Activated CD8-positive, alpha-beta memory T cell treated with anti-CD3 and anti-CD28 coated beads, Interleukin-2, amount 50 U/mL, for 4 hours (primary cell): ENCODE measurements at regions not wholly inside any gene's neighbourhood (a gene's known extent, or its start where the extent isn't known, plus 50 kb on each side); places are given as distances from the start of the nearest gene placed in this dataset.
"Not testable (repeated sequence)": the region's sequence is repeated elsewhere in the genome, so short reads cannot be mapped to it uniquely, and the experiment has no call there.

Source experiments
- DNase-seq: peaks from one replicate; pipeline ENCODE4 v3.0.0-alpha.2; 2020

GRCh38 chr18:8995096-8995495, 107.4 kb upstream of the NDUFV2 start:
- DNase-seq = no peak

DNA sequence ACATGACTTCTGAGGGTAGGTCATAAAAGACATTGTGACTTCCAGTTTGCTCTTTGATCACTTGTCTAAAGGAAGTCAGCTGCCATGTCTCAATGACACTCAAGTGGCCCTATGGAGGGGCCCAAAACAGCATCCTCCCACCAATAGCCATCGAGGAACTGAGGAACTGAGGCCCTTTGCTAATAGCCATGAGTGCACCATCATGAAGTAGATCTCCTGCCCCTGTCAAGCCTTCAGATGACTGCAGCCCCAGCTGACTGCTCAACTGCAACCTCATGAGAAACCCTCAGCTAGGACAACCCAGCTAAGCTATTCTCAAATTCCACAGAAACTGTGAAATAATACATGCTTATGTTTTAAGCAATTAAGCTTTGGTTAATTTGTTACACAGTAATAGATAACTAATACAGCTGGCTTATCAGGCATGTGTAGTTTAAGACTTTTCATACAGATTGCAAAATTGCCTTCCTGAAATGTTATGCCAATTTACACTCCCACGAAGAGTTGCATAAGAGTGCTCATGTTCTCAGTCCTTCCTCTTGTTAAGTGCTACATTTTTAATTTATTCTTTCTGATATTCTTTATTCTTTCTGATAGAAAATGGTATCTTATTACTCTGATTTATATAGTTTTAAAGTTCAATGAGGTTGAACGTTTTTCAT, 105.6 kb upstream of the NDUFV2 start:
- no peak for DNase-seq

DNA sequence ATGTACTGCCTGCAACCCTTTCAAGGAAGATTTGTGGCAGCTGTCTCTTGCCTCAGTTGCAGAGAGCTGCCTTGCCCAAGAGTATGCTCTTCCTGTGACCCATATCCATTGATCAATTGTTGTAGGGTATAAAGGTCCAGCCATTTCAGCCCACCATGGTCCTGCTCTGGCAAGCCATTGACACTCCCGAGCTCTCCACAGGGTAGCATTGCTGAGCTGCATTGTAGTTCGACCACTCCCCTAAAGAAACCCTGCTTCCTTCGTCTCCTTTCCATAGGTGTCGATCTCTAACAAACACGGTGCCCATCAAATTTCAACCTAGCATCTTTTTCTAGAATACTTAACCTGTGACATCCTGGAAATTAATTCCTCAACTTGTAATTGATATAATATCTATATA, 104.9 kb upstream of the NDUFV2 start:
- no peak for DNase-seq

- no peak for DNase-seq
These were observed 103.8 kb upstream of the NDUFV2 start for GRCh38 chr18:8998481-8999217.

DNA sequence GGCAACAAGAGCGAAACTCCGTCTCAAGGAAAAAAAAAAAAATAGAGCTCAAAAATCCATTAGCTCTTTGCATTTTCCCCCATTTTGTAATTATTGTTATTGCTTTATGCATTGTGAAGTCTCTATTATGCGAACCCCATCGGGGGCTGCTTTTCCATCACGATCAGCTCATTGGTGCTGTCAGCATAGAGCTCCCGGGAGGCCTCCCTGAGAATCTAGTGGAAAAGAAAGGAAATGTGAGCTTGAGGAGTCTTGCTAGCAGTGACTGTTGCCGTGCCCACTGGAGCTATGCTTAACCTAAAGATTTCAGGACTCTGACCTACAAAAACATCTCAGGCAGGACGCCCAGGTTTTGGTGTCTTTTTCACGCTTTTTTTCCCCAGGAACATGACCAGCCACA, 102.6 kb upstream of the NDUFV2 start:
- no peak for DNase-seq

GRCh38 chr18:9000733-9001132, 101.8 kb upstream of the NDUFV2 start:
- DNase-seq = no peak

GRCh38 chr18:9001209-9001608, 101.3 kb upstream of the NDUFV2 start:
- DNase-seq = no peak

DNA sequence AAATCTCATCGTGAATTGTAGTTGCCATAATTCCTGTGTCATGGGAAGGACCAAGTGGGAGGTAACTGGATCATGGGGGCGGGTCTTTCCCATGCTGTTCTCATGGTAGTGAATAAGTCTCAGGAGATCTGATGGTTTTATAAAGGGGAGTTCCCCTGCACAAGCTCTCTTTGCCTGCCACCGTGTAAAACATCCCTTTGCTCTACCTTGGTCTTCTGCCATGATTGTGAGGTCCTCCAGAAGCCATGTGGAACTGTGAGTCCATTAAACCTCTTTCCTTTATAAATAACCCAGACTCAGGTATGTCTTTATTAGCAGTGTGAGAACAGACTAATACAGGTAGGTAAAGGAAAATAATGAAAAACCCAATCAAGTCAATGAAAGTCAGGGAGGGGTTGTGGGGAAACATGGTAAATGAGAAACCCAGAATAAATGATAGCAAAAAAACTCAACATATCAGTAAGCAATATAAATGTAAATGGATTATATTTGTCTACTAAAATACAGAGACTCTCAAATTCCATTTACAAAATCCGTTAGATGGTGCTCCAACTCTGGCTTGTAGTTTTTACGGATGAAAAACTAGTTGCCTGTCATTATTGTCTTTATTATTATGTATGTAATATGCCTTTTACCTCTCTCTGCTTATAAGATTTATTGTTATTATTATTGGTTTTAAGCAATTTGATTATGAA, 98.9 kb upstream of the NDUFV2 start:
- no peak for DNase-seq

DNA sequence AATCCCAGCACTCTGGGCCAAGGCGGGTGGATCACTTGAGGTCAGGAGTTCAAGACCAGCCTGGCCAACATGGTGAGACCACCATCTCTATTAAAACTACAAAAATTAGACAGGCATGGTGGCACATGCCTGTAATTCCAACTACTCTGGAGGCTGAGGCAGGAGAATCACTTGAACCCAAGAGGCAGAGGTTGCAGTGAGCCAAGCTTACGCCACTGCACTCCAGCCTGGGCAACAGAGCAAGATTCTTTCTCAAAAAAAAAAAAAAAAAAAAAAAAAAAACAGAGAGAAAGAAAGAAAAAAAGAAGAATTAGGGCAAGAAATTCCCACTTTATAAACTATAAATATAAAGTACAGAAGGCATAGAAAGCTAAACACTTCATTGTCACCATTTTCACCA, 98.2 kb upstream of the NDUFV2 start:
- not testable (repeated sequence) for DNase-seq

DNA sequence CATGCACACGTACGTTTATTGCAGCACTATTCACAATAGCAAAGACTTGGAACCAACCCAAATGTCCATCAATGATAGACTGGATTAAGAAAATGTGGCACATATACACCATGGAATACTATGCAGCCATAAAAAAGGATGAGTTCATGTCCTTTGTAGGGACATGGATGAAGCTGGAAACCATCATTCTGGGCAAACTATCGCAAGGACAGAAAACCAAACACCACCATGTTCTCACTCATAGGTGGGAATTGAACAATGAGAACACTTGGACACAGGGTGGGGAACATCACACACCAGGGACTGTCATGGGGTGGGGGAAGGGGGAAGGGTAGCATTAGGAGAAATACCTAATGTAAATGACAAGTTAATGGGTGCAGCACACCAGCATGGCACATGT, 94.8 kb upstream of the NDUFV2 start:
- not testable (repeated sequence) for DNase-seq

GRCh38 chr18:9008200-9008708, 94.2 kb upstream of the NDUFV2 start:
- no peak for DNase-seq

- DNase-seq = no peak
These were observed 93.5 kb upstream of the NDUFV2 start for GRCh38 chr18:9008709-9009635.

DNA sequence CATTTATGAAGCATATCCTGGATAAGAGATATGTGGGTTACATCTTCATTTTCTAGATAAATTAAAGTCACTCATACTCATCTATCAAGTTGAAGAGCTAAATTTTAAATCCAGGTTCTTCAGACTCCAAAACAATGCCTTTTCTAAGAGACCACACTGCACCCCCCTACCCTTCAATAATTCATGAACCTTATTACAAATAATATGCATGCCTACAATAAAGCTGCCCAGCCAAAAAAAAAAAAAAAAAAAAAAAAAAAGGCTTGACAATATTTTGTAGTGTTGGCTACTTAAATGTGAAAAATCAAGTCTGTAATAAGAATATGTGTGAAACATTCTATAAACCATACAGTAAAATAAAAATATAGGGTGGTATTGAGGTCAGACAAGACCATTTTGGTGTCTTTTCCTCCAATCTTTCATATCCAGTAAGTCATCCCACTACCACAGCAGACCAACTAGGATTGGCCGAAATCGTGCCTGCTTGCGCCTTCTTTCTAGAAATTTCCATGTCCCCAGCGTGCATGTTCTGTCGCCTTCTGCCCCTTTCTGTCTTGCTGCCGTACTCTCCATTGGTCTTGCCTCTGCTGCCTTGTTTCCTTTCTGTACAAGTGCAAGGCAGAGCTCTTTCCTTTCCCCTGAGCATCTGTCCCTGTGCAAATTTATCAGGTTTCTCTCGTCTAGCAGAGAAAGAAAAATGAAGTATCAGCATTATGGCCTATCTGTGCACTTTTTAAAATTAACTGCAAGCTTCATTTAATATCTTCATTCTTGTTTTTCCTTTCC, 92.6 kb upstream of the NDUFV2 start:
- no peak for DNase-seq

GRCh38 chr18:9011431-9011830, 91.1 kb upstream of the NDUFV2 start:
- DNase-seq = no peak

- DNase-seq = no peak
These were observed 88.5 kb upstream of the NDUFV2 start for GRCh38 chr18:9013926-9014373.

DNA sequence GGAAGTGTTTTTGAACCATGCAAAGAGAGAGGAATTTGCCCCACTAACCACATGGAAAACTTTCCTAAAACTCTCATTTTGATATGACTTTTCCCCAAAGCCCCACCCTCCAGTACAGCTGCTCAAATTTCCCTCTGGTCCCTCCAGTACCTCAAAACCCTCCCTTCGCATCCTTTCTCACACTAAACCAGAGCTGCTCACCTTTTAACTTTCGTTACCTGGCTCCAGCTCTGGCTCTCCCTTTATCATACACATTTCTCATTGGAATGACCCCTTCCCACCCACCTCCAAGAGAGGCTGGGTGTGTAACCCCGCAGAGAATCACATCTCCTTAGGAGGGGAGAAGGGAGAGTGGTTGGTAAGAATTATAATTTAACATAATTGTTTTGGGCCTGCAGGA, 86.8 kb upstream of the NDUFV2 start:
- no peak for DNase-seq

DNA sequence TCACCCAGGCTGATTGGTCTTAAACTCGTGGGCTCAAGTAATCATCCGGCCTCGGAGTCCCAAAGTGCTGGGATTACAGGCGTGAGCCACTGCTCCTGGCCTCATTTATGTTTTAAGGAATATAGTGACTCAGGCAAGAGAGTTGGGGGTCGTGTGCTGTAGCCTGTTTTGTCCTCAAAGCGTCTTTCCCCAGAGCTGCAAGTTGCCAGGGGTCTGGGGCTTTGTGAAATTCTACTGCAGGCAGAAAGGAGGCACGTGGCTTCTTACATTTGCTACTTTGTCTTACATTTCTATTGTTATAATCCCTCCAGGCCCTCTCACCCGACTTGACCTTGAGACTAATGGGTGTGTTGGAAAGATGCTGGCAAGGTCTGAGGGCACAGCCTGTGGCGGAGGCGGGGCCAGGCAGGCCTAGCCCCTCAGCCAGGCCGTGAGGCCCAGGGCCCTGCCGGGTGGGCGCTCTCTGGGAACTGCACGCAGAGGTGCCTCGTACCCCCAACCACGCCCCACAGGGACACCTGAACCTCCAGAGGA, 85.8 kb upstream of the NDUFV2 start:
- no peak for DNase-seq

- DNase-seq = peak; percentile 69
These were observed 85.2 kb upstream of the NDUFV2 start for GRCh38 chr18:9017167-9017904.

- no peak for DNase-seq
These were observed 84.6 kb upstream of the NDUFV2 start for GRCh38 chr18:9017905-9018227.

GRCh38 chr18:9019135-9019534, 83.4 kb upstream of the NDUFV2 start:
- DNase-seq = no peak

- DNase-seq = no peak
These were observed 82.3 kb upstream of the NDUFV2 start for GRCh38 chr18:9020221-9020620.
